Ovary (tissue), 7 donors: ENCODE measurements at regions not wholly inside any gene's neighbourhood (a gene's known extent, or its start where the extent isn't known, plus 50 kb on each side); places are given as distances from the start of the nearest gene placed in this dataset.

Experiments used
- DNase-seq, 5 donors: peaks; one replicate each; pipeline ENCODE4 v3.0.0-alpha.2; 2019 to 2020
- H3K27ac ChIP-seq, 2 donors: fragments of 200-600 bp; one replicate each; pipeline versions ENCODE4 v1.5.1 to v1.8.0; 2019 to 2022
- H3K27me3 ChIP-seq: fragments of 200-600 bp; one replicate; pipeline ENCODE4 v1.8.0; 2022
- H3K36me3 ChIP-seq: fragments of 200-600 bp; sonication (generic); one replicate; pipeline ENCODE4 v1.5.1; 2019
- H3K4me1 ChIP-seq: one replicate; pipeline ENCODE4 v1.8.1; 2013; ENCODE audit warnings: mild to moderate bottlenecking, moderate library complexity; ENCODE audit not compliant: insufficient read depth
- H3K4me3 ChIP-seq: fragments of 200-600 bp; sonication (generic); one replicate; pipeline ENCODE4 v1.5.1; 2017
- H3K9me3 ChIP-seq, 2 donors: fragments of 200-600 bp in 1 of 2; sonication (generic) in 1 of 2; one replicate each; pipeline versions ENCODE4 v1.5.1 to v1.8.1; 2013 to 2019; ENCODE audit warnings: mild to moderate bottlenecking in 1 of 2, moderate library complexity in 1 of 2
- EP300 ChIP-seq: sonication (generic); formaldehyde crosslinking; IDR thresholded peaks from one replicate; pipeline ENCODE4 v1.6.1; 2017; ENCODE audit warnings: antibody characterized with exemption
- POLR2A ChIP-seq: fragments of 450-650 bp; IDR thresholded peaks from one replicate; pipeline ENCODE4 v1.6.1; 2017; ENCODE audit warnings: antibody characterized with exemption, mild to moderate bottlenecking, moderate library complexity
- WGBS, 3 donors: extraction: QIAGEN DNeasy Blood & Tissue Kit in 1 of 3; methylation state at CpG; one replicate each; pipeline versions ENCODE4 v1.1.5 to v1.1.7; 2013 to 2017; 5-methylcytosine and 5-hydroxymethylcytosine counted together
- intact Hi-C, 4 donors: fragments of 100-400 bp; cut with DNase I; formaldehyde crosslinking; loops; one replicate each; pipeline versions ENCODE4 v1.11.0 to v1.15.1; 2022 to 2023
- TF ChIP-seq, protein P1 (sequence below), 3 donors: fragments of 450-650 bp in 2 of 3; fragments of 200-600 bp in 1 of 3; IDR thresholded peaks; one replicate each; pipeline versions ENCODE4 v1.5.1 to v1.8.0; 2016 to 2022; ENCODE audit warnings: antibody characterized with exemption in 3 of 3, mild to moderate bottlenecking in 1 of 3
- donor health status: DM: no; HTN: no; CAD: no; lungs with moderate emphysema.
- donor health status: DM: no; HTN: no; CAD: no.
- donor health status: Bipolar disorder and iron deficiency.
- donor health status: DM: no; HTN: no; CAD: no.
- donor health status: DM: yes; HTN: yes; CAD: no.

DNA sequence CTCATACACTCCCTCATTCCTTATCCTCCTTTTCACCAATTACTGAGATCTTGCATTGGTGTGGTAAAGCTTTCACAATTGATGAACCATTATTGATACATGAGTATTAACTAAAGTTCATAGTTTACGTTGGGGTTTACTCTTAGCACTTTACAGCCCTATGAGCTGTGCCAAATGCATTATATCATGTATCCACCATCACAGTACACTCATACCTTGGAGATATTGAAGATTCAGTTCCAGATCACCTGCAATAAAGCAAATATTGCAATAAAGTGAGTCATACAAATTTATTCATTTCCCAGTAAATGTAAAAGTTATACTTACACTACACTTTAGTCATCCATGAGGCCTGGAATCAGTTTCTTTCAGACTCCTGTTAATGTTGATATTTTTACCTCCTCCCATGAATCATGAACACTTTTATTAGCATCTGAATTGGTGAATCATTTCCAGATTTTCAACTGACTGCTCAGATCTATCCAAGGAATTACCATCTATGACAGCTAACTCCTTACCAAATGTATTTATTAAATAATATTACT is 546.6 kb upstream of the PTPRD start:
- Histone ChIP-seq H3K4me1 (no peaks in the 10 kb centered on the region), H3K9me3 (no peaks in the 10 kb centered on the region), H3K27ac (no peak overlapping the region), H3K27me3 (no peaks in the 10 kb centered on the region), H3K36me3 (no peaks in the 10 kb centered on the region), H3K4me3 (no peak overlapping the region)
- no peak for DNase-seq
- intact Hi-C loops: no loop called here
- TF ChIP-seq POLR2A (no peak), EP300 (no peak)
- TF ChIP-seq, protein P1, sequence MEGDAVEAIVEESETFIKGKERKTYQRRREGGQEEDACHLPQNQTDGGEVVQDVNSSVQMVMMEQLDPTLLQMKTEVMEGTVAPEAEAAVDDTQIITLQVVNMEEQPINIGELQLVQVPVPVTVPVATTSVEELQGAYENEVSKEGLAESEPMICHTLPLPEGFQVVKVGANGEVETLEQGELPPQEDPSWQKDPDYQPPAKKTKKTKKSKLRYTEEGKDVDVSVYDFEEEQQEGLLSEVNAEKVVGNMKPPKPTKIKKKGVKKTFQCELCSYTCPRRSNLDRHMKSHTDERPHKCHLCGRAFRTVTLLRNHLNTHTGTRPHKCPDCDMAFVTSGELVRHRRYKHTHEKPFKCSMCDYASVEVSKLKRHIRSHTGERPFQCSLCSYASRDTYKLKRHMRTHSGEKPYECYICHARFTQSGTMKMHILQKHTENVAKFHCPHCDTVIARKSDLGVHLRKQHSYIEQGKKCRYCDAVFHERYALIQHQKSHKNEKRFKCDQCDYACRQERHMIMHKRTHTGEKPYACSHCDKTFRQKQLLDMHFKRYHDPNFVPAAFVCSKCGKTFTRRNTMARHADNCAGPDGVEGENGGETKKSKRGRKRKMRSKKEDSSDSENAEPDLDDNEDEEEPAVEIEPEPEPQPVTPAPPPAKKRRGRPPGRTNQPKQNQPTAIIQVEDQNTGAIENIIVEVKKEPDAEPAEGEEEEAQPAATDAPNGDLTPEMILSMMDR (IDR thresholded peaks at IDR 0.05): no peak
- whole genome bisulfite sequencing, 3 donors: 81 to 93% (median 84%) methylated on average over 1 of the region's 1 CpG

DNA sequence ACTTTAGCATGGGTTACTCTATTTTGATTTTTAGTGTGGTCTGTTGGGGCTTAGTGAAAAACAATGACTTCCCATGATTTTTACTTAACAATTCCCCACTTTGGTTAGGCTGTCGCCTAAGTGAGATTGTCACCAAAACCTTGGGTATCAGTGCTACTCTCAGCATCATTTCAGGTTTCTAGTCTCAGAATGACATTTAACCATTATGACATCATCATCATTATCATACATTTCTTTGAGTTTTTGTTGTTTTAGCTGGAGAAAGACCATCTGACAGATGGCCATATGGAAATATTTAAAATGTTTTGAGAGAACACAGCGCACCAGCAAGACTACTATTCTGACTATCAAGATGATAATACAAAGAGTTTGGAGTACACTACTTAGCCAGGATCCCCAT is 551.0 kb upstream of the PTPRD start:
- intact Hi-C loops: no loop called here
- TF ChIP-seq, protein P1 (IDR thresholded peaks at IDR 0.05): no peak
- no peak for TF ChIP-seq POLR2A
- TF ChIP-seq EP300: no peak
- WGBS, 3 donors: 86 to 90% (median 86%) methylated on average over 2 of the region's 2 CpGs
- Histone ChIP-seq H3K4me3 (no peak overlapping the region), H3K9me3 (no peaks in the 10 kb centered on the region), H3K4me1 (no peaks in the 10 kb centered on the region), H3K27ac (no peak overlapping the region), H3K36me3 (no peaks in the 10 kb centered on the region), H3K27me3 (no peaks in the 10 kb centered on the region)
- DNase-seq: no peak

DNA sequence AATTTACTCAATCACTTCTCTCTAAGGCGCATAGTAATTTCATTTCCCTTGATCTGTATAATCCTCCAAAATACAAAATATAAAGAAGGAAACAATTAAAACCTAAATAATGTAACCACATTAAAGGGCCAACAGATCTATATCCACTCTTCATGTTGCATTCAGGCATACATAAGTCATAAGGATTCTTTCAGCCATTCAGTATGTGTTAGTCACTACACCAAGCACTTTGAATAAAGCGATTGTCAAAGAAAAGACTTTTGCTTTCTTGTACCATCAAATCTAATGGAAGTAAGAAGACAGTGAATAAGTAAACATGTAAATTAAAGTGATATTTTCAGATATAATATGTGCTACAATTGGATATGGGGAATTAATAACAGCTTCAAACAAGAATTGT is 569.2 kb upstream of the PTPRD start:
- DNase-seq: no peak
- 92 to 94% (median 94%) methylated on average over 2 of the region's 2 CpGs for WGBS, 3 donors
- Histone ChIP-seq H3K9me3 (no peaks in the 10 kb centered on the region), H3K4me3 (no peak overlapping the region), H3K27ac (no peak overlapping the region), H3K4me1 (no peaks in the 10 kb centered on the region), H3K27me3 (no peaks in the 10 kb centered on the region), H3K36me3 (no peaks in the 10 kb centered on the region)
- intact Hi-C loops: no loop called here
- TF ChIP-seq POLR2A: no peak
- no peak for TF ChIP-seq EP300
- TF ChIP-seq, protein P1 (IDR thresholded peaks at IDR 0.05): no peak

DNA sequence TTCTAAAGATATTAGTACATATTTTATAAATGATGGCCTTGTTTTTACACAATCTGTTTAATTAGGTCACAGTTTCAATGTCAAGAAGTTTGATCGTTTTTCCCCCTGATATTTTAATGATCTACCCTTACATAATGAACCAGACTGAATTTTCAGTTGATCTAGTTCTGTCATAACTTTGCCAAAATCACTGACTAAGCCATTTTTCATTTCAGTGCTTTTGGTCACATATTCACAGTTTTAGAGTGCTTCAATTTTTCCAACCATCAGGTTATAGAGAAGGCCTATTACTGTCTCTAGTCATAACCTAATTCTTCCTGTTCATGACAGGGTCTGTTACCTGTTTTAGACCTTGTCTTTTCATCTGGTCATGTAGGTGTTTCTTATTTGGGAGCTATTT is 577.9 kb upstream of the PTPRD start:
- H3K27me3 ChIP-seq: no peaks in the 10 kb centered on the region
- H3K9me3 ChIP-seq: no peaks in the 10 kb centered on the region
- intact Hi-C loops: no loop called here
- TF ChIP-seq POLR2A: no peak
- TF ChIP-seq, protein P1 (IDR thresholded peaks at IDR 0.05): no peak
- no peak for TF ChIP-seq EP300
- H3K4me1 ChIP-seq: no peaks in the 10 kb centered on the region
- H3K27ac ChIP-seq: no peak overlapping the region
- no peak overlapping the region for H3K4me3 ChIP-seq
- DNase-seq: no peak
- WGBS, 3 donors: 44 to 53% (median 51%) methylated on average over 1 of the region's 1 CpG
- H3K36me3 ChIP-seq: no peaks in the 10 kb centered on the region
